HG03139 (cell line): ENCODE measurements at regions not wholly inside any gene's neighbourhood (a gene's known extent, or its start where the extent isn't known, plus 50 kb on each side); places are given as distances from the start of the nearest gene placed in this dataset.
"Not testable (repeated sequence)": the region's sequence is repeated elsewhere in the genome, so short reads cannot be mapped to it uniquely, and the experiment has no call there.

Source experiments
- ATAC-seq: cut with Tn5 transposase; IDR thresholded peaks from one replicate; pipeline ENCODE4 v1.9.1; 2021; ENCODE audit not compliant: unreplicated experiment

- ATAC-seq, result not testable (repeated sequence)
Observed at GRCh38 chr11:116667318-116667717, 105.5 kb downstream of the BUD13 start.

DNA sequence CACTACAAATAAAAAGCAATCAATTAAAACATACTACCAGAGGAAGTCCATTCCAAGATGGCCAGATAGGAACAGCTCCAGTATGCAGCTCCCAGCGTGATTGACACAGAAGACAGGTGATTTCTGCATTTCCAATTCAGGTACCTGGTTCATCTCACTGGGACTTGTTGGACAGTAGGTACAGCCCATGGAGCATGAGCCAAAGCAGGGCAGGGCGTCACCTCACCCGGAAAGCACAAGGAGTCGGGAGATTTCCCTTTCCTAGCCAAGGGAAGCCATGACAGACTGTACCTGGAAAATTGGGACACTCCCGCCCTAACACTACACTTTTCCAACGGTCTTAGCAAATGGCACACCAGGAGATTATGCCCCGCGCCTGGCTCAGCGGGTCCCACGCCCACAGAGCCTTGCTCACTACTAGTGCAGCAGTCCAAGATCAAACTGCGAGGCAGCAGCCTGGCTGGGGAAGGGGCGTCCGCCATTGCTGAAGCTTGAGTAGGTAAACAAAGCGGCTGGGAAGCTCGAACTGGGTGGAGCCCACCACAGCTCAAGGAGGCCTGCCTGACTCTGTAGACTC is 106.0 kb downstream of the BUD13 start:
- not testable (repeated sequence) for ATAC-seq

DNA sequence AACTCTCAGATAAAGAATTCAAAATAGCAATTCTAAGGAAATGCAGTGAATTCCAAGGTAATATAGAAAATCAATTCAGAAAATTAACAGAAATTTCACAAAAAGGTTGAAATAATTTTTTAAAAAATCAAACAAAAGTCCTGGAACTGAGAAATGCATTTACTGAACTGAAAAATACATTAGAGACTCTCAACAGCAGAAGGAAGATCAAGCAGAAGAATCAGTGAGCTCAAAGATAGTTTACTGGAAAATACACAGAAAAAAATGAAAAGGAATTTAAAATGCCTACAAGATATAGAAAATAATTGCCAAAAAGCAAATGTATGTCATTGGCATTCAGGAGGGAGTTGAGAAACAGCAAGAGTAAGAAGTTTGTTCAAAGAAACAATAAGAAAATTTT is 107.3 kb downstream of the BUD13 start:
- ATAC-seq, result no peak

- no peak for ATAC-seq
Observed at GRCh38 chr11:116661056-116661455, 111.7 kb downstream of the BUD13 start.

- no peak for ATAC-seq
Observed at GRCh38 chr11:116660011-116660410, 112.8 kb downstream of the BUD13 start.

DNA sequence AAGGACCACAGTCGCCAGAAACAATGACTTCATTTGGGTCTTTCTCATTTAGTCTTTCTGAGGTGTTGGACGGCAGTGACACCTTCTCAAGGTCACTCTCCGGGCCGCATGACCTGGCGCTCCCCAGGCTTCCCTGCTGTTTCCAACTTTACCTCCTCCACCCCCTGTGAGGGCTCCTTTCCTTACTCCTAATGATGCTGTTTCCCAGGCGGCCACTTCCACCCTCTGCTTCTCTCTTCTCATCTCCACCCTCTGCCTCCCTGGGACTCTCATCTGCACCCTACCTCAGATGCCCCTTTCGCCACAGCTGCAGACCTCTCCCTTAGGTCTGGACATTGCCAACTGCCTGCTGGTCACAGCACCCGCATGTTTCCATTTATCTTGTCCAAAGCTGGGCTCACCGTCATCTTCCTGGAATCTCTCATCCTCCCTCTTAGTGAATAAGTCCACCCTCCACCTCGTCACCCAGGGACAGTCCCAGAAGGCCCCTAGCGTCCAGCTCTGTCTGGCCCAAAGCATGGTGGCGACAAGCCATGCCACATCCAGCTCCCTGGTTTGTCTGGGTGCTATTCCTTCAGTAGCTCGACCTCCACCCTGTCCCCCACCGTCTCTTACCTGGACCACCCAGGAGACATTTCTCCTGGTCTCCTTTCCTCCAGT is 113.8 kb downstream of the BUD13 start:
- no peak for ATAC-seq

DNA sequence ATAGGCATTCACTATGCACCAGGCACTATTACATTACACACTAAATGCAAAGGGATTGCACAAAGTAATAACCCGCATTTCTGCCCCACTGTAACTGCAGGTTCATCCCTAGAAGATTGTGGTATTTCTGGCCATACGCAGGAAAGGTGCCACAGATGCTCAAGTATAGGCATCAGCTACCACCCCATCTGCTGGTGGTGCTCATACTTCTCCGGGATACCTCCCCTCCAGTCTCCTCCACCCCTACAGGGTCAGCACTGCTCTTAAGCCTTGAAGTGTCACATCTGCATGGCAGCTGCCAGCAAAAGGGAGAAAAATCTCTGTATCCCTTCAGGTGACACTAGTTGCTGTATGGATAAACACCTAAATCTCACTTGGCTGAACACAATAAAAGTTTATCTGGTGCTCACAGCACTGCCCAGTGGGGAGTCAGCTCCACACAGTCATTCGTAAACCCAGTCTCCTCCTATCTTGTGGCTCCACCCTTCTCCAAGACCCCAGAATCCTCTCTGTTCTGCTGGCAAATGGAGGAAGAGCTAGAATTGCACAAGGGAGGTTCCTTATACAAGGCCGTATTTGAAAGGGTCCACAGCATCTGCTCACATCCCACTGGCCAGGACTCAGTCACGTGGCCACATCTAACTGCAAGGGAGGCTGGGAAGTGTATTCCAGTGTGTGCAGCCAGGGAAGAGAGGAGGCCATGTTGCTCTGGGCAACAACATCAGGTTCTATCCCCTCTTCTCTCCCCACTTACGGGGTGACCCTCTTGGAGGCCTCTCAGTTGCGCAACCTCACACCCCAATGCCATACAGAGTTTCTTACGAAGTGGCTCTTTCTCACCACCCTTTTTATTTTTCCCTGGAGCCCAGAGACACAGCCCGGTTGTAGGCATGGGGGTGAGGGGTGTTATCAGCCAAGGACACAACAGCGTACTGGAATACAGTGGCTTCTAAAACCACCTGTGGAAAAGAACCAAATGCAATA is 114.7 kb downstream of the BUD13 start:
- no peak for ATAC-seq

DNA sequence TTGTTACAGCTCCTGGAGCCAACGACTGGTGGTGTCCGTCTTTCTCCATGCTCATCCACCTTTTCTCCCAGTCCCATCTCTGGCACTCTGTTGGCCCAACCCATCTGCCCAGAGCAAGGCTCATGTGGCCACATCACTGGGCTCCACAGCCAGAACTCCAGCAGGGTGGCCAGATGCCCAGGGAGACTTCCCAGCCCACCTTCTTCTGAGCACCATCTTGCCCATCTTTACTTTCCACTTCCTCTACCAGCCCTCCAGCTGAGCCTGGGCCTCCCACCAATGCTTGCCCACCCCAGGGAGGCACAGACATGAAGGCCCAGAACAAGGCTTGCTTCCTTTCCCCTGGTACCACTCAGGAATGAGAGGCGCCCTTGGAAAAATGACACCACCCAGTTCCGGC is 116.8 kb downstream of the BUD13 start:
- no peak for ATAC-seq

GRCh38 chr11:116654526-116654925 is 118.3 kb downstream of the BUD13 start:
- ATAC-seq, result no peak

DNA sequence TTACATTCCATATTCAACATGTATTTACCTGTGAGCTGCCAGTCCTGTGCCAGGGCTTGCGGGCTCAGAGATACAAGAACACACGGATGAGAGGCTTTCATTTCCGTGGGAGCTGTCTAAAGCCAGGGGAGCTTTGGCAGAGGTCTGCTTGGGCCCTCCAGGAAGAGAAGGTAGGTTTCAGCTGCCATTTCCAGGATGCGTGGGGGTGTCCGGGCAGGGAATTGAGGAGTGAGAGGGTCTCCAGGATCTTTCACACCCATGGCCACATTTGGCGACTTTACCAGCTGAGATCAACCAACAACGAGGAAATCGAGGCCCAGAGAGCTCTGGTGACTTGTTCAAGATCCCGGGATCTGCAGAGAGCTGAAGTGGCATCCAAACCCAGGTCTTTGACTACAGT is 119.6 kb downstream of the BUD13 start:
- ATAC-seq, result no peak

DNA sequence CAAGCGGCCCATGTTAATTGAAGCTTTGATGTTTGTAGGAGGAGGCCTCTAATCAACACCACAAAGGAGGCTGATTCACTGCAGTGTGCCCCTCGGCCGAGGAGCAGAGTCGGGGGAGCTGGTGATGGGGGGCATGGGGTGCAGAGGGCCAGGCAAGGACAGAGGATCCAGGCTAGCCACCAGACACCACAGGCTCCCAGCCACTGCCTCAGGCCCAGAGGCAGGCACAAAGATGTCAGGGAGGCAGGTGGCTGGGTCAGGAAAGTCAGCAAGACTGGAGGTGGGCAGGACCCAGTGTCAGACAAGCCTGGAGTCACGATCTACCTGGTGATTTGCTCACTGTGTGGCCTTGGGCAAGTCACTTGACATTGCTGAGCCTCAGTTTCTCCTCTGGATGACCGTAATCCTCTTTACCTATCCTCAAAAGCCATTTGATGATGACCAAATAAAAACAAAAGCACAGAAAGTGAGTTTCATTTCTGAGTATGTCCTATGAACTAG is 121.0 kb downstream of the BUD13 start:
- ATAC-seq, result no peak

DNA sequence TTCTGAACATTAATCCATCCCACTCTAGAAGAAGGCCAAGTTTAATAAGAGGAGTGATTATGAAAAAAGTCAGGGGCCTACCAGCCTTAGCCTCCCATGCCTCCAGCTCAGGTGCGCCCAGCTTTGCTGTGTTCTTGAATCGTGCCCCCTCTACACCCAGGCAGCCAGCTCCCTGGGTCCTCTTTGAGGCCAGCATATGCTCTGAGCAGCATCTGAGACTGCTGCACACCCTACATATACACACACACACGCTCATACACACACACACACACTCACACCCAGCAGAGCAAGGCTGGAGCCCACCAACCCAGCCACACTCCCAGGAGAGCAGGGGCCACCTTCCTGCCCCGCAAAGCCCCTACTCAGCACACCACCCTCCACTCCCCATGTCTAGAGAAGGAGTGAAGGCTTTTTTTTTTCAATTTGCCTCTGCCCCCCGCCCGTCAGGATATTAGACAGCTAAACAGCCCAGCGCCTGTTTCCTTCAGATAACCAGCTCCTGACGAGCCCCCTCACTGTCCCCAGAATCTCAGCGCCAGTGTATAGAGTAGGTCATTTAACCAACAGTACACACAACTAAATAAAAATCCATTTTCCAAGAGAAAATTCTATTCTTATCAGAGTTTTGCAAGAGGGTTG is 121.6 kb downstream of the BUD13 start:
- no peak for ATAC-seq

DNA sequence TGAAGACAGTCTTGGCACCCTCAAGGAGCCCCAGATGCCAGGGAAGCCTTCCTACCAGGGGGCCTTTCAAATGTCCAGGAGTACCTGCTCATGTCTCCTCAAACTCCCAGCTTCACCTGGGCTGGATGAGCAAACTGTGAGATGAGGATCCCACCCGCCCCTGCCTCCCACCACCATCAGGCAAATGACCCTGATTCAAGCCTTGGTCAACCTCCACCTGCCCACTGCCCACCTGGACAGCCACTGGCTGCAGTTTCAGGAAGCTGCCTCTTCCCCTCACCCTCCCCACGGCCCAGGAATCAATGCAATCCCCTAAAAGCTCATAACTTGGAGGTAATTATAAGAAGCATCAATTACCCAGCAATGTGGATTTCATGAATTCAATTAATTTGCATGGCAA is 122.7 kb downstream of the BUD13 start:
- ATAC-seq, result no peak

DNA sequence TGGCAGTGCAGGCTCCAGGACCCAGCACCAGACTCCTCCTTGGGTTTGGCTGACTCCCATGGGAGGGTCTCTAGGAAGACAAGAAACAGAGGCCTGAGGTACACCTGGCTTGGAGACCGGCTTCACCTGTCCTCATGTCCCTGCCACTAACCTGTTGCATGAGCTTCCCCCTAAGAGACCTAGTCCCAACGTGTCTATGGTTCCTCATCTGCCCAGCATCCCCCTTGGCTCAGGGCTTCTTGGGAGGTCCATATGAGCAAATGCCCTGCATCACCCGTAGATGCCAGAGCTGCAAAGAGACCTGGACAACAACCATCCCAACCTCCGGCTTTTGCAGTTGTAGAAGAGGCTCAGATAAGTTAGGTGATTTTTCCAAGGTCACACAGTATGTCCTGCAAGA is 123.5 kb downstream of the BUD13 start:
- no peak for ATAC-seq

GRCh38 chr11:116648247-116649174 is 124.3 kb downstream of the BUD13 start:
- no peak for ATAC-seq

- ATAC-seq, result no peak
Observed at GRCh38 chr11:116647305-116648080, 125.3 kb downstream of the BUD13 start.

DNA sequence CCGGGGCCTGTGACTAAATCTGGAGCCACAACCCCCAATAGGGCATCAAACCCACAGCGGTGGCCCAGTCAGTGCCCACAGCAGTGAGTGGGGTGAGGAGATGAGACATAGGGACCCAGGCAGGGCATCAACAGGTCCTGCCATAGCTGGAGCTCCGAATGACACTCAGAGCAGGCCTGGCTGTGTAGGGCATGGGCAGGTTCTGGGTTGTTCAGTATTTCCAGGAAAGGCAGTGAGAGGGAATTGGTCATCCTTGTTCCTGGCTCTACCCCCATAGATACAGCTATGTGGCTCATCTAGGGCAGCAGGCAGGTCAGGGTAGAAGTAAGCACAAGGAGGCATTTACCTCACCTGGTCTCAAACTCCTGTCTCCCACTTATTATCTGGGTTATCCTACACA is 126.6 kb downstream of the BUD13 start:
- ATAC-seq, result no peak

DNA sequence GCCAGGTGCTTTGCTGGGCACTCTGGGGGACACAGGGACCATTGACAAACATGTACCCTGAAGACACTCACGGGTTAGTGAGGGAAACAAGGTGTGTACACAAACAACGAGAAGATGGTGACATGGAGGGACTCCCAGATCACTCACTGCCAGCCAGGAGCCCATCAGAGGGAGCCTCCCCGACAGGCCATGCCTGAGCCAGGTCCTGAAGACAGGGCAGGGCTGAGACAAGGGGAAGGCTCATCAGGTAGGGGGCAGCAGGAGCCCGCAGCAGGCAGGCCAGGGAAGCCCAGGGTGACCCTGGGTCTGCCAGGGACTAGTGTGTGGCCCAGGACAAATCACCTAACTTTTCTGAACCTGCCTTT is 127.9 kb downstream of the BUD13 start:
- ATAC-seq, result no peak

DNA sequence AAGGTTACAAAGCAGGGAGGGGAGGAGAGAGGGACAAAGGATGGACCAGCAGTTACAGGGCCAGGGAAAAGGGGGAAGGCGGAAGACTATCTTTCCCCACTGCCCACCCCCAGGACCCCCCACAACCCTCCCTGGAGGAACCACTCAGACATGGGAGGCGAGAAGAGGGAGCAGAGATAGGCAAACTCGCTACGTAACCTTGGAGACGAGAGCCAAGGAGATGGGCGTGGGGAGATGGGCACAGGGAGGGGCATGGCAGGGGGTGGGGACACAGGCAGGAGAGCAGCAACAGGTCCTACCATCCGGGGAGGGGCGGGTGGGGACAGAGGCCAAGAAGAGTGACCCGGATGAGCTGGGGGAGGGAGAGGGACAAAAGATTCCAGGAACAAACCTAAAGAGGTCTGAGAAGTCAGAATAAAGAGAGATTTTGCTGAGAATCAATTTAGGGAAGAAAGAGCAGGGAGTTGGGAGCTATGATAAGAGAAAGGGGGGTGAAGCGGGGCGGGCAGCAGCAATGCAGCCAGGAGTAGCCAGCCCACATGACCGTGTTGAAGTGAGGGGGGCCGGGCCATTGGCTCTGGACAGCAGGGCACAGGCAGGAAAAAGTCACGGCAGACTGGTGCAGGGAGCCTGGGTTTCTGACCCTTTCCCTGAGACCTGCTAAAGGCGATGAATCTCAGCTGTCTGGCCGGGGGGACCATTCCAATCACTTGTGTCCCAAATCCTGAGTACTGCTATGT is 128.4 kb downstream of the BUD13 start:
- ATAC-seq, result no peak
